ENCODE measurements at regions not wholly inside any gene's neighbourhood (a gene's known extent, or its start where the extent isn't known, plus 50 kb on each side); places are given as distances from the start of the nearest gene placed in this dataset.

- Histone ChIP-seq H3K9me3 (ENCODE audit: low read length) (no peaks in the 10 kb centered on the region), H3K9ac (ENCODE audit: low read length) (no peak overlapping the region), H3K27me3 (ENCODE audit: low read length) (no peaks in the 10 kb centered on the region), H3K4me2 (ENCODE audit: low read length) (no peak overlapping the region), H3K9me2 (replicated peaks; ENCODE audit: low read length) (no peaks in the 10 kb centered on the region), H4K20me1 (ENCODE audit: low read length) (no peaks in the 10 kb centered on the region), H3K79me2 (ENCODE audit: low read length) (no peaks in the 10 kb centered on the region), H2AFZ (ENCODE audit: low read length) (no peak overlapping the region), H3K4me1 (ENCODE audit: insufficient read depth, low read length) (no peaks in the 10 kb centered on the region), H3F3A (ENCODE audit: low read length, unreplicated experiment) (no peaks in the 10 kb centered on the region), H3K4me3 (ENCODE audit: low read length) (no peak overlapping the region), H3K27ac (ENCODE audit: low read length) (no peak overlapping the region), H3K36me3 (ENCODE audit: low read depth, low read length) (no peaks in the 10 kb centered on the region)
- DNase-seq: no peak
- no TSS peak for BruUV-seq (replicated peaks)
- ATAC-seq: no peak
- intact Hi-C loops (cut with micrococcal nuclease): no loop called here
- TF ChIP-seq CTCF (conservative IDR thresholded peaks at IDR 0.05; ENCODE audit: low read depth, low read length) (no peak), EZH2 (IDR thresholded peaks at IDR 0.05; ENCODE audit: low read length, unreplicated experiment) (no peak), EZH2phosphoT487 (IDR thresholded peaks at IDR 0.05; ENCODE audit: borderline replicate concordance, low read length) (no peak)
- ChIA-PET CTCF (no interaction called here), POLR2A (ENCODE audit: unreplicated experiment) (no interaction called here)
Observed at GRCh38 chr5:175035882-175036533, 311.6 kb downstream of the MSX2 start.

- H3K9me3 ChIP-seq (ENCODE audit: low read length): no peaks in the 10 kb centered on the region
- H2AFZ ChIP-seq (ENCODE audit: low read length): no peak overlapping the region
- DNase-seq (no peak), ATAC-seq (no peak)
- no peaks in the 10 kb centered on the region for H3K27me3 ChIP-seq (ENCODE audit: low read length)
- POLR2A ChIA-PET (ENCODE audit: unreplicated experiment): no interaction called here
- H3K4me2 ChIP-seq (ENCODE audit: low read length): no peak overlapping the region
- H3K9me2 ChIP-seq (replicated peaks; ENCODE audit: low read length): no peaks in the 10 kb centered on the region
- H4K20me1 ChIP-seq (ENCODE audit: low read length): no peaks in the 10 kb centered on the region
- H3K9ac ChIP-seq (ENCODE audit: low read length): no peak overlapping the region
- TF ChIP-seq EZH2phosphoT487 (IDR thresholded peaks at IDR 0.05; ENCODE audit: borderline replicate concordance, low read length) (no peak), EZH2 (IDR thresholded peaks at IDR 0.05; ENCODE audit: low read length, unreplicated experiment) (no peak), CTCF (conservative IDR thresholded peaks at IDR 0.05; ENCODE audit: low read depth, low read length) (no peak)
- H3K36me3 ChIP-seq (ENCODE audit: low read depth, low read length): no peaks in the 10 kb centered on the region
- H3K79me2 ChIP-seq (ENCODE audit: low read length): no peaks in the 10 kb centered on the region
- no peak overlapping the region for H3K4me3 ChIP-seq (ENCODE audit: low read length)
- no TSS peak for BruUV-seq (replicated peaks)
- no peaks in the 10 kb centered on the region for H3K4me1 ChIP-seq (ENCODE audit: insufficient read depth, low read length)
- no peak overlapping the region for H3K27ac ChIP-seq (ENCODE audit: low read length)
- CTCF ChIA-PET: no interaction called here
- intact Hi-C loops (cut with micrococcal nuclease): no loop called here
- H3F3A ChIP-seq (ENCODE audit: low read length, unreplicated experiment): no peaks in the 10 kb centered on the region
Observed at GRCh38 chr5:175034924-175035323, 310.5 kb downstream of the MSX2 start.

GRCh38 chr5:175032741-175033151 is 308.4 kb downstream of the MSX2 start:
- H3K9me3 ChIP-seq (ENCODE audit: low read length): no peaks in the 10 kb centered on the region
- H3F3A ChIP-seq (ENCODE audit: low read length, unreplicated experiment): no peaks in the 10 kb centered on the region
- H3K9me2 ChIP-seq (replicated peaks; ENCODE audit: low read length): no peaks in the 10 kb centered on the region
- no peak overlapping the region for H3K27ac ChIP-seq (ENCODE audit: low read length)
- TF ChIP-seq EZH2 (IDR thresholded peaks at IDR 0.05; ENCODE audit: low read length, unreplicated experiment) (no peak), EZH2phosphoT487 (IDR thresholded peaks at IDR 0.05; ENCODE audit: borderline replicate concordance, low read length) (no peak), CTCF (conservative IDR thresholded peaks at IDR 0.05; ENCODE audit: low read depth, low read length) (no peak)
- POLR2A ChIA-PET (ENCODE audit: unreplicated experiment): no interaction called here
- no peak overlapping the region for H3K9ac ChIP-seq (ENCODE audit: low read length)
- no peak overlapping the region for H3K4me3 ChIP-seq (ENCODE audit: low read length)
- CTCF ChIA-PET: no interaction called here
- no peak overlapping the region for H3K4me2 ChIP-seq (ENCODE audit: low read length)
- DNase-seq (no peak), ATAC-seq (no peak)
- no peaks in the 10 kb centered on the region for H4K20me1 ChIP-seq (ENCODE audit: low read length)
- no peaks in the 10 kb centered on the region for H3K27me3 ChIP-seq (ENCODE audit: low read length)
- H2AFZ ChIP-seq (ENCODE audit: low read length): no peak overlapping the region
- no TSS peak for BruUV-seq (replicated peaks)
- no peaks in the 10 kb centered on the region for H3K36me3 ChIP-seq (ENCODE audit: low read depth, low read length)
- H3K79me2 ChIP-seq (ENCODE audit: low read length): no peaks in the 10 kb centered on the region
- intact Hi-C loops (cut with micrococcal nuclease): no loop called here
- H3K4me1 ChIP-seq (ENCODE audit: insufficient read depth, low read length): no peaks in the 10 kb centered on the region
